ENCODE measurements at regions not wholly inside any gene's neighbourhood (a gene's known extent, or its start where the extent isn't known, plus 50 kb on each side); places are given as distances from the start of the nearest gene placed in this dataset.

GRCh38 chr10:57979956-57980355, 287.7 kb downstream of the IPMK start:
- TF ChIP-seq CTCF (IDR thresholded peaks at IDR 0.05 in 2 of 3, conservative IDR thresholded peaks at IDR 0.05 in 1 of 3; ENCODE audit: control insufficient read depth in 2 of 3, extremely low read depth in 1 of 3, insufficient read depth in 1 of 3, low read depth in 3 of 3, low read length in 3 of 3) (no peak), EP300 (IDR thresholded peaks at IDR 0.05; ENCODE audit: borderline replicate concordance in 1 of 2, control insufficient read depth in 1 of 2, low read depth in 2 of 2, low read length in 2 of 2) (no peak), POLR2AphosphoS5 (IDR thresholded peaks at IDR 0.05; ENCODE audit: low read length) (no peak), NFXL1 (IDR thresholded peaks at IDR 0.05; ENCODE audit: borderline replicate concordance) (no peak), RAD51 (IDR thresholded peaks at IDR 0.05) (no peak), POLR2A (IDR thresholded peaks at IDR 0.05; ENCODE audit: low read depth, low read length) (no peak), ZNF274 (IDR thresholded peaks at IDR 0.05; ENCODE audit: insufficient read depth, insufficient read length) (no peak)
- TF ChIP-seq, protein P1, sequence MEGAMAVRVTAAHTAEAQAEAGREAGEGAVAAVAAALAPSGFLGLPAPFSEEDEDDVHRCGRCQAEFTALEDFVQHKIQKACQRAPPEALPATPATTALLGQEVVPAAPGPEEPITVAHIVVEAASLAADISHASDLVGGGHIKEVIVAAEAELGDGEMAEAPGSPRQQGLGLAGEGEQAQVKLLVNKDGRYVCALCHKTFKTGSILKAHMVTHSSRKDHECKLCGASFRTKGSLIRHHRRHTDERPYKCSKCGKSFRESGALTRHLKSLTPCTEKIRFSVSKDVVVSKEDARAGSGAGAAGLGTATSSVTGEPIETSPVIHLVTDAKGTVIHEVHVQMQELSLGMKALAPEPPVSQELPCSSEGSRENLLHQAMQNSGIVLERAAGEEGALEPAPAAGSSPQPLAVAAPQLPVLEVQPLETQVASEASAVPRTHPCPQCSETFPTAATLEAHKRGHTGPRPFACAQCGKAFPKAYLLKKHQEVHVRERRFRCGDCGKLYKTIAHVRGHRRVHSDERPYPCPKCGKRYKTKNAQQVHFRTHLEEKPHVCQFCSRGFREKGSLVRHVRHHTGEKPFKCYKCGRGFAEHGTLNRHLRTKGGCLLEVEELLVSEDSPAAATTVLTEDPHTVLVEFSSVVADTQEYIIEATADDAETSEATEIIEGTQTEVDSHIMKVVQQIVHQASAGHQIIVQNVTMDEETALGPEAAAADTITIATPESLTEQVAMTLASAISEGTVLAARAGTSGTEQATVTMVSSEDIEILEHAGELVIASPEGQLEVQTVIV (IDR thresholded peaks at IDR 0.05; ENCODE audit: borderline replicate concordance, partially characterized antibody): no peak

All from GM12878 (cell line).